Transverse colon (tissue), 4 donors: ENCODE measurements at regions not wholly inside any gene's neighbourhood (a gene's known extent, or its start where the extent isn't known, plus 50 kb on each side); places are given as distances from the start of the nearest gene placed in this dataset.

Experiments
- DNase-seq: peaks from one replicate; pipeline ENCODE4 v3.0.0-alpha.2; 2019
- H3K27ac ChIP-seq, 4 donors: fragments of 200-600 bp; sonication (generic); 2 replicates each; pipeline ENCODE4 v1.5.1; 2016 to 2018; ENCODE audit warnings: inconsistent platforms in 4 of 4
- H3K27me3 ChIP-seq: fragments of 200-600 bp; sonication (generic); 2 replicates; pipeline ENCODE4 v1.5.1; 2017; ENCODE audit warnings: inconsistent platforms
- H3K36me3 ChIP-seq, 4 donors: fragments of 200-600 bp; sonication (generic); 2 replicates each; pipeline ENCODE4 v1.5.1; 2017 to 2019; ENCODE audit warnings: inconsistent platforms in 4 of 4
- H3K4me1 ChIP-seq, 4 donors: fragments of 200-600 bp; sonication (generic); 2 replicates each; pipeline ENCODE4 v1.5.1; 2017 to 2020; ENCODE audit warnings: inconsistent platforms in 4 of 4
- H3K4me3 ChIP-seq, 4 donors: fragments of 200-600 bp; sonication (generic); 1 replicate in 1 of 4; 2 replicates in 3 of 4; pipeline versions ENCODE4 v1.5.1 to v1.6.1; 2017 to 2019; ENCODE audit warnings: inconsistent platforms in 4 of 4
- H3K9me3 ChIP-seq, 2 donors: fragments of 200-600 bp; sonication (generic); 2 replicates each; pipeline ENCODE4 v1.5.1; 2017 to 2019; ENCODE audit warnings: inconsistent platforms in 2 of 2
- EP300 ChIP-seq: sonication (generic); formaldehyde crosslinking; IDR thresholded peaks from one replicate; pipeline ENCODE4 v1.6.1; 2017; ENCODE audit warnings: antibody characterized with exemption, low read depth
- POLR2A ChIP-seq: fragments of 450-650 bp; IDR thresholded peaks from one replicate; pipeline ENCODE4 v1.6.1; 2016; ENCODE audit warnings: antibody characterized with exemption, mild to moderate bottlenecking, moderate library complexity
- POLR2AphosphoS5 ChIP-seq, 3 donors: sonication (generic); formaldehyde crosslinking; IDR thresholded peaks; one replicate each; pipeline ENCODE4 v1.6.1; 2016; ENCODE audit warnings: antibody characterized with exemption in 3 of 3
- WGBS, 2 donors: methylation state at CpG; one replicate each; pipeline ENCODE4 v1.1.5; 2018; ENCODE audit warnings: low coverage in 1 of 2; 5-methylcytosine and 5-hydroxymethylcytosine counted together
- in situ Hi-C, 4 donors: fragments of 200-750 bp; cut with MboI; loops; one replicate each; pipeline versions ENCODE4 v1.15.0 to v1.15.1; 2017; ENCODE audit warnings: low sequenced_read_pairs in 3 of 4, low pct_ligation_motif_present in 1 of 4, low pct_unique_long_range_greater_than_20kb in 1 of 4
- intact Hi-C: fragments of 100-400 bp; cut with DNase I; formaldehyde crosslinking; loops from one replicate; pipeline ENCODE4 v1.15.1; 2023; ENCODE audit warnings: low total_unique reads
- TF ChIP-seq, protein P1 (sequence below), 5 experiments: fragments of 200-600 bp in 3 of 5; fragments of 450-650 bp in 2 of 5; sonication (generic) in 3 of 5; IDR thresholded peaks; 1 replicate in 2 of 5; 2 replicates in 3 of 5; pipeline ENCODE4 v1.5.1; 2016 to 2017; ENCODE audit warnings: antibody characterized with exemption in 5 of 5, inconsistent platforms in 3 of 5, mild to moderate bottlenecking in 2 of 5, moderate library complexity in 1 of 5

DNA sequence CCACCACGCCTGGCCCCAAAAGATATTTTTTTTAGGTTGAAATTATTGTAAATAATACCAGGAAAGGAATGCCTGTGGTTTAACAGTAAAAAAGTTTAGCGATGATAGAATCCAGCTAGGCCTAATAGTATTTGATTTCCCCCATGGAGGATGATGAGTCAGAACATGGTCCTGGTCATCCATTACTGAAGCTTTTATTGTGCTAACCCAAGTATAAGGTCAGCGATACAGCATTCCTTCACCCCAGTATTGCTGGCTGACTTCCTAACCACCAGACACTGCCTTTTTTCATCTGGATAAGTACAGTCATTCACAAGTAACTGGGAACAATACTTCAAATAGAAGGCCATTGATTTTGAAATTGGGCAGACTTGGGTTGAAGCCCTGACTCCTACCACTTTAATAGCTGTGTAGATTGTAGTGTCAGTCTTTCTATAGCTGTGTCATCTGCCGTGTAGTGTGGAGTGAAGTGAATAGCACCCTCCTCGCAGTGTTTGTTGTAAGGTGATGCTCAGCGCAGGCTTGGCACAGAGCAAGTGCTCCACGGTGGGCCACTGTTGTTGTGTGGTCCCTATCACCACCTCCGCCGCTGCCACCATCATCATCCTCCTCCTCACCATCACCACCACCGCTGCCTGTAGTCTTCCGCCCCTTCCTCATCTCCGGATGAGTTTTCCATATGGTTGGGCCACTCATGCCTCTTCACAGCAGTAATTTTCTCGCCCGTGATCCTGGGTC, 436.0 kb upstream of the TPM1 start:
- Histone ChIP-seq H3K27ac (peak overlapping the region in 3 of 4 donors; percentile 5 to 42 (median 14)), H3K9me3 (no peaks in the 10 kb centered on the region), H3K27me3 (no peaks in the 10 kb centered on the region), H3K36me3 (no peaks in the 10 kb centered on the region), H3K4me3 (no peak overlapping the region), H3K4me1 (peaks cover 12 to 31% (median 24%) of the 10 kb centered on the region in 4 donors)
- WGBS, 2 donors = 83% methylated on average over 3 to 14 of the region's 14 CpGs
- in situ Hi-C loops = no loop called here
- DNase-seq = no peak
- TF ChIP-seq POLR2AphosphoS5 (IDR thresholded peaks at IDR 0.05) = peak; percentile 25 to 48 (median 32)
- no peak for TF ChIP-seq EP300
- intact Hi-C loops = no loop called here

DNA sequence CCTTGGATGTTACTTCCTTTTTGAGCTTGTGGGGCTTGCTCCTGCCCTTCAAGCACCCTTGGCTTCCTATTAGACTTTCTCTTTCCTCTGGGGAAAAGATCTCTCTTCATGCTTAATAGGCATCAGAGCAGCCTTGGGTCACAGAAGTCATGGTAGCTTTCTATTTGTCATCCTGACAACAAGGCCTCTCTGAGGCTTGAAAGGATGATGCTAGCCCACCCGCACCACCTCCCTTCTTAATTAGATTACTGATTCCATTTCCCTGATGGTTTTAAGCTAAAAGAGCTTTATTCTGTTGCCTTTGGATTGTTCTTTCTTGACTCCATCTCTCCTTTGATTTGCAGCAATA, 435.5 kb upstream of the TPM1 start:
- in situ Hi-C loops (no loop called here), intact Hi-C loops (no loop called here)
- no peaks in the 10 kb centered on the region for H3K27me3 ChIP-seq
- no peak for TF ChIP-seq POLR2A
- no peak for TF ChIP-seq POLR2AphosphoS5 (IDR thresholded peaks at IDR 0.05)
- TF ChIP-seq, protein P1, sequence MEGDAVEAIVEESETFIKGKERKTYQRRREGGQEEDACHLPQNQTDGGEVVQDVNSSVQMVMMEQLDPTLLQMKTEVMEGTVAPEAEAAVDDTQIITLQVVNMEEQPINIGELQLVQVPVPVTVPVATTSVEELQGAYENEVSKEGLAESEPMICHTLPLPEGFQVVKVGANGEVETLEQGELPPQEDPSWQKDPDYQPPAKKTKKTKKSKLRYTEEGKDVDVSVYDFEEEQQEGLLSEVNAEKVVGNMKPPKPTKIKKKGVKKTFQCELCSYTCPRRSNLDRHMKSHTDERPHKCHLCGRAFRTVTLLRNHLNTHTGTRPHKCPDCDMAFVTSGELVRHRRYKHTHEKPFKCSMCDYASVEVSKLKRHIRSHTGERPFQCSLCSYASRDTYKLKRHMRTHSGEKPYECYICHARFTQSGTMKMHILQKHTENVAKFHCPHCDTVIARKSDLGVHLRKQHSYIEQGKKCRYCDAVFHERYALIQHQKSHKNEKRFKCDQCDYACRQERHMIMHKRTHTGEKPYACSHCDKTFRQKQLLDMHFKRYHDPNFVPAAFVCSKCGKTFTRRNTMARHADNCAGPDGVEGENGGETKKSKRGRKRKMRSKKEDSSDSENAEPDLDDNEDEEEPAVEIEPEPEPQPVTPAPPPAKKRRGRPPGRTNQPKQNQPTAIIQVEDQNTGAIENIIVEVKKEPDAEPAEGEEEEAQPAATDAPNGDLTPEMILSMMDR (IDR thresholded peaks at IDR 0.05) = no peak
- no peak for TF ChIP-seq EP300
- WGBS, 2 donors = 96 to 100% methylated on average over 1 of the region's 1 CpG
- no peak overlapping the region for H3K4me3 ChIP-seq
- peak overlapping the region in 1 of 4 donors; percentile 14 for H3K27ac ChIP-seq
- H3K9me3 ChIP-seq = no peaks in the 10 kb centered on the region
- no peak for DNase-seq
- H3K4me1 ChIP-seq = peaks cover 12 to 26% (median 20%) of the 10 kb centered on the region in 4 donors
- no peaks in the 10 kb centered on the region for H3K36me3 ChIP-seq

DNA sequence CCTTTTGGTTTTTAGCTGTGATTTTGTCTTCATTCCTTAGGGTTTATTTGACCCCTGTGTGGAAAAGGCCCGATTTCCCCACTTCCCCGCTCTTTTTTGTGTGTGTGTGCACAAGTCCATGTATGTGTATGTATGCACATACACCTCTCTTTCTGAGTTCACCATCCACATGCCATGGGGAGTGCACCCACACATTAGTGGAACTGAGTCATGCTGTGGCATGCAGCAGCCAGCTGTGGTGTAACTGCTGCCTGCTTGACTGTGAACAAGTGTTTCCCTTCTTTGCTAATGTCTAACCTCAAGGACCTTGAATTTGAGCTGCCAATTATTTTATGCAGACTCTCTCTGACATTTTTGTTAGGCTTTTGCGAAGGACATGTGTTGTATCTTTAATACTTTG, 434.9 kb upstream of the TPM1 start:
- no peak for DNase-seq

DNA sequence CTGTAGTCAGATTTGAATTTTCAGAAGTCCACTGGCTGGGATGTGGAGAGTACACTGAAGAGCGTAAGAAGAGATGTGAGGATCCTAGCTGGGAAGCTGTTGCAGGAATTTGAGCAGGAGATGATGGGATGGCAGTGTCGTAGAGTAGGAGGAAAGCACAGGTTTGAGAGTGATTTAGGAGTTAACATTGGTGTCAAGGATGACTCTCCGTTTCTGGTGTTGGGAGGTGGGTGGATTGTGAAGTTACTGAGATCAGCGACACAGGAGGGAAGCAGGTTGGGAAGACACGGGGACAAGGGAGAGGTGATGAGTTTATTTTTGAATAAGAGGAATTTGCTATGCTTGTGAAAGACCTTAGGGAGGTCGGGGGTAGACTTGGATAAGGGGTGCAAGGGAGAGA, 434.2 kb upstream of the TPM1 start:
- H3K9me3 ChIP-seq = no peaks in the 10 kb centered on the region
- TF ChIP-seq POLR2AphosphoS5 (IDR thresholded peaks at IDR 0.05) = no peak
- TF ChIP-seq POLR2A = no peak
- TF ChIP-seq, protein P1 (IDR thresholded peaks at IDR 0.05) = no peak
- no peak for TF ChIP-seq EP300
- H3K4me3 ChIP-seq = no peak overlapping the region
- intact Hi-C loops = no loop called here
- no peaks in the 10 kb centered on the region for H3K27me3 ChIP-seq
- H3K4me1 ChIP-seq = peaks cover 7 to 13% (median 8%) of the 10 kb centered on the region in 4 donors
- no peaks in the 10 kb centered on the region for H3K36me3 ChIP-seq
- H3K27ac ChIP-seq = no peak overlapping the region
- in situ Hi-C loops = no loop called here
- DNase-seq = no peak
- WGBS, 2 donors = 77 to 85% methylated on average over 4 to 6 of the region's 6 CpGs

More for the DNA sequence above, 434.9 kb upstream of the TPM1 start:
- Histone ChIP-seq H3K27me3 (no peaks in the 10 kb centered on the region), H3K27ac (no peak overlapping the region), H3K4me1 (peaks cover 12 to 20% (median 14%) of the 10 kb centered on the region in 4 donors), H3K9me3 (no peaks in the 10 kb centered on the region), H3K4me3 (no peak overlapping the region), H3K36me3 (no peaks in the 10 kb centered on the region)
- intact Hi-C loops = no loop called here
- in situ Hi-C loops = no loop called here
- 89% methylated on average over 3 of the region's 3 CpGs for WGBS, 2 donors
- TF ChIP-seq POLR2A = no peak
- TF ChIP-seq POLR2AphosphoS5 (IDR thresholded peaks at IDR 0.05) = no peak
- TF ChIP-seq, protein P1 (IDR thresholded peaks at IDR 0.05) = no peak
- TF ChIP-seq EP300 = no peak
